IPS DF 4.7 (cell line): ENCODE measurements at regions not wholly inside any gene's neighbourhood (a gene's known extent, or its start where the extent isn't known, plus 50 kb on each side); places are given as distances from the start of the nearest gene placed in this dataset.

Experiments
- DNase-seq: peaks from one replicate; pipeline ENCODE4 v3.0.0-alpha.2; 2013; ENCODE audit warnings: low spot score; ENCODE audit errors: extremely low read depth

GRCh38 chr5:43941806-43942205 is 338.8 kb downstream of the NNT start:
- DNase-seq: no peak

- DNase-seq: no peak
Measured at GRCh38 chr5:43940562-43940961, 337.6 kb downstream of the NNT start.

- no peak for DNase-seq
Measured at GRCh38 chr5:43926923-43927322, 323.9 kb downstream of the NNT start.

- no peak for DNase-seq
Measured at GRCh38 chr5:43920422-43920821, 317.4 kb downstream of the NNT start.

GRCh38 chr5:43917925-43918324 is 314.9 kb downstream of the NNT start:
- DNase-seq: no peak

- no peak for DNase-seq
Measured at GRCh38 chr5:43903129-43903528, 300.1 kb downstream of the NNT start.

- DNase-seq: no peak
Measured at GRCh38 chr5:43900974-43901373, 298.0 kb downstream of the NNT start.

GRCh38 chr5:43895876-43896275 is 292.9 kb downstream of the NNT start:
- DNase-seq: no peak

- no peak for DNase-seq
Measured at GRCh38 chr5:43893951-43894684, 291.1 kb downstream of the NNT start.

- DNase-seq: no peak
Measured at GRCh38 chr5:43891112-43891511, 288.1 kb downstream of the NNT start.

GRCh38 chr5:43889233-43889632 is 286.3 kb downstream of the NNT start:
- no peak for DNase-seq

GRCh38 chr5:43875741-43876140 is 272.8 kb downstream of the NNT start:
- DNase-seq: no peak

GRCh38 chr5:43874772-43875171 is 271.8 kb downstream of the NNT start:
- DNase-seq: no peak

GRCh38 chr5:43873791-43874190 is 270.8 kb downstream of the NNT start:
- DNase-seq: no peak

- no peak for DNase-seq
Measured at GRCh38 chr5:43859309-43859708, 256.3 kb downstream of the NNT start.

GRCh38 chr5:43855452-43855851 is 252.5 kb downstream of the NNT start:
- DNase-seq: no peak

- peak; percentile 3 for DNase-seq
Measured at GRCh38 chr5:43854697-43855292, 251.8 kb downstream of the NNT start.

- no peak for DNase-seq
Measured at GRCh38 chr5:43852279-43852678, 249.3 kb downstream of the NNT start.

GRCh38 chr5:43851741-43852140 is 248.8 kb downstream of the NNT start:
- DNase-seq: no peak

GRCh38 chr5:43840424-43841125 is 237.6 kb downstream of the NNT start:
- DNase-seq: no peak

- DNase-seq: no peak
Measured at GRCh38 chr5:43839218-43839617, 236.2 kb downstream of the NNT start.

- no peak for DNase-seq
Measured at GRCh38 chr5:43837996-43838395, 235.0 kb downstream of the NNT start.

GRCh38 chr5:43837091-43837490 is 234.1 kb downstream of the NNT start:
- DNase-seq: no peak
